IPS DF 6.9 (cell line): ENCODE measurements at regions not wholly inside any gene's neighbourhood (a gene's known extent, or its start where the extent isn't known, plus 50 kb on each side); places are given as distances from the start of the nearest gene placed in this dataset.

ENCODE experiments used
- DNase-seq: peaks from one replicate; pipeline ENCODE4 v3.0.0-alpha.2; 2013; ENCODE audit warnings: low read depth, low spot score
- H3K27ac ChIP-seq: one replicate; pipeline ENCODE4 v1.5.1; 2013; ENCODE audit warnings: low read length, control low read depth
- H3K27me3 ChIP-seq: 2 replicates; pipeline ENCODE4 v1.6.1; 2013; ENCODE audit warnings: mild to moderate bottlenecking, low read length; ENCODE audit not compliant: control insufficient read depth, insufficient read depth
- H3K36me3 ChIP-seq: 2 replicates; pipeline ENCODE4 v1.6.1; 2013; ENCODE audit warnings: low read length; ENCODE audit not compliant: control insufficient read depth, insufficient read depth
- H3K4me1 ChIP-seq: 2 replicates; pipeline ENCODE4 v1.6.1; 2013; ENCODE audit warnings: low read length; ENCODE audit not compliant: control insufficient read depth, insufficient read depth
- H3K4me3 ChIP-seq: 2 replicates; pipeline ENCODE4 v1.5.1; 2013; ENCODE audit warnings: mild to moderate bottlenecking, low read length
- H3K9me3 ChIP-seq: 2 replicates; pipeline ENCODE4 v1.6.1; 2013; ENCODE audit warnings: low read length, inconsistent platforms; ENCODE audit not compliant: control insufficient read depth, insufficient read depth
- WGBS: extraction: QIAGEN DNeasy Blood & Tissue Kit; methylation state at CpG from one replicate; pipeline ENCODE4 v1.1.7; 2013; ENCODE audit warnings: mixed read lengths, missing lambda C conversion rate; ENCODE audit not compliant: insufficient read length, insufficient coverage; 5-methylcytosine and 5-hydroxymethylcytosine counted together

DNA sequence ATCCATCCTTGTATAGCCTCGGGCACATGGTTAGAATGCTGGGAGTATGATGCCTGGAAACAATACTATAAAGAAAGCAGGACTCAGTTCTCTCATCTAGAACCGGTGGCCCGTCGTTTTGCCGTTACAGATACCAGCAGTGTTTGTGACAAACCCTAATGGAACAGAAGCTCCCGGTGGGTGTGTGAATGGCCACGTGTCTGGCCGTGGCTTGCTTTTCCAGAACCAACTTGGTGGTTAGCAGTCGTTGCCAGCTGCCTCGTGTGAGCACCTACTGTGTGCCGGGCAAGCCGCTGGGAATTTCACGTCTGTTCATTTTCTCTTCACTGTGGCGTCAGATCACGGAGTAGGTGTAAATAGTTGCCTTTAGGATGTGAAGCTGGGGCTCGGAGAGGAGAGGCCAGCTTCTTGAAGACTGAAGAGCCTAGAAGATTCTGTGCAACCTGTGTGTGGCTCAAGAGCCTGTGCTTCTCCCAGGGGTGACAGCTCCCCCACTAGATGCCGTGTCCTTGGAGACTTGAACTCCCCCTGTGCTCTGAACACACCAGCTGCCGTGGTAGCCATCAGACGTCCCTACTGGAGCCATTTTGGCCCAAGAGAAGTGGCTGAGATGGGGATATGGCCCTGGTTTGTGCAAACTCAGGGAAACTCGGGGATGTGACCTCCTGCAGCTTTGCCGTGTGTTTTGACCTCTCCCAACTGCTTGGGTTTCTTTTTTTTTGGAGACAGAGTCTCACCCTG is 57.5 kb upstream of the PPARA start:
- WGBS, result no CpG with 5 or more reads among the region's 21 CpGs
- Histone ChIP-seq H3K4me1 (no peaks in the 10 kb centered on the region), H3K9me3 (no peaks in the 10 kb centered on the region), H3K4me3 (no peak overlapping the region), H3K36me3 (0 out of 2 replicates have a peak, but pooled peaks cover 2% of the 10 kb centered on the region), H3K27me3 (no peaks in the 10 kb centered on the region), H3K27ac (no peak overlapping the region)
- no peak for DNase-seq

DNA sequence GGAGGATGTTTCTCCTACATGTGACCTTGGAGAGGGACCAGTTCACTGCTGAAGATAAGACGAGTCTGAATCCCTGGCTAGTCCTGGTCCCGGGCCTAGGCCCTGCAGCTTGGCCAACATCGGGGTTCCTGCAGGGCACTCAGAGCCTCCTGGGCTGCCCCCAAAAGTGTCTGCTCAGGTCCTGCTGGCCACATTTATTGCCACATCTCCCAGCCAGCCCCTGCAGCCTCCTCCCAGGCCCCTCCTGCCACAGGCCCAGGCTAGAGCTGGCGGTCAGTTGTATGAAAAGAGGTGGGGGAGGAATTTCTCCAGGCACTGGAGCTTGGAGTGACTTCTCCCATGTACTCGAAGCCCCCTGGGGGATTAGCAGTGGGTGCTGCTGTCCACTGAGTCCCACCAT is 56.5 kb upstream of the PPARA start:
- H3K4me3 ChIP-seq, result no peak overlapping the region
- no peaks in the 10 kb centered on the region for H3K9me3 ChIP-seq
- WGBS, result no CpG with 5 or more reads among the region's 5 CpGs
- DNase-seq, result no peak
- no peak overlapping the region for H3K27ac ChIP-seq
- 0 out of 2 replicates have a peak, but pooled peaks cover 2% of the 10 kb centered on the region for H3K36me3 ChIP-seq
- no peaks in the 10 kb centered on the region for H3K4me1 ChIP-seq
- H3K27me3 ChIP-seq, result no peaks in the 10 kb centered on the region

DNA sequence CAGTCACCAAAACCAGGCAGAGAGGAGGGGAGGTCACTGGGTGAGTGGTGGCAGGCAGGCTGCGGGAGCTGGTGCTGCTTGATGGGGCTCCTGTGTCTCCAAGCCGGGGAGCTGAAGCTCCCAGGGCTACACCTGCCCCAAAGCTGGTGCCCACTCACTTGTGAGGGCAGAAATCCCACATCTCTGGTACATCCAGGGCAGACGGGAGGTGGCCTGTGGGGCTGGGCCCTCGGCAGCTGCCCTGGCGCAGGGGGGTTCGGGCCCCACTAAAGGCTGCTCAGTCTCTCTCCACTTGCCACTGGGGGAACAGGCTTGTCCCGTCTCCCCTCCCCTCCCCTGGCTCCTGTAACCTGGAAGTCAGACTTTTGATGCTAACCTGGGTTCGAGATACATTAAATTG is 55.6 kb upstream of the PPARA start:
- Histone ChIP-seq H3K9me3 (no peaks in the 10 kb centered on the region), H3K27me3 (no peaks in the 10 kb centered on the region), H3K4me3 (no peak overlapping the region), H3K36me3 (peaks cover 5% of the 10 kb centered on the region; the same call in 1 of the 2 replicates), H3K27ac (no peak overlapping the region), H3K4me1 (no peaks in the 10 kb centered on the region)
- WGBS, result no CpG with 5 or more reads among the region's 8 CpGs
- DNase-seq, result no peak

DNA sequence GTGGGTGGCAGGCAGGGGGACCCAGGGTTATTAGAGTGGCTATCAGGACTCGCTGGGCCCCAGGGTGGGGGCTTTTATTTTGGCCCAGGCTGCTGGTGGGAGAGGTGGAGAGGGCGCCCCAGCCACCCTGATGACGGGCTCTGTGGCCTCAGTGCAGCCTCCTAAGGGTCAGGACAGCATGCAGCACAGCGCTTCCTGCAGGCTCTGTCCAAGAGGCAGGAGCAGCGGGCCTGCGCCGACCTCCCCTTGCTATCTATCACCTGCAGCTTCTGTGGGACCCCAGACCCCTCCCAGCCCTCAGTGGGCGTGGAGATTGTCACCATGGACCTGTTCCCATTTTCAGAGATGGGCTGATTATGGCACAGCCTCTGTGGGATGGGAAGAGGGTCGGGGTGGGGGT is 54.3 kb upstream of the PPARA start:
- no peak overlapping the region for H3K4me3 ChIP-seq
- peaks cover 2% of the 10 kb centered on the region; the same call in 1 of the 2 replicates for H3K36me3 ChIP-seq
- H3K9me3 ChIP-seq, result no peaks in the 10 kb centered on the region
- no CpG with 5 or more reads among the region's 9 CpGs for WGBS
- no peaks in the 10 kb centered on the region for H3K4me1 ChIP-seq
- DNase-seq, result no peak
- H3K27ac ChIP-seq, result no peak overlapping the region
- no peaks in the 10 kb centered on the region for H3K27me3 ChIP-seq

DNA sequence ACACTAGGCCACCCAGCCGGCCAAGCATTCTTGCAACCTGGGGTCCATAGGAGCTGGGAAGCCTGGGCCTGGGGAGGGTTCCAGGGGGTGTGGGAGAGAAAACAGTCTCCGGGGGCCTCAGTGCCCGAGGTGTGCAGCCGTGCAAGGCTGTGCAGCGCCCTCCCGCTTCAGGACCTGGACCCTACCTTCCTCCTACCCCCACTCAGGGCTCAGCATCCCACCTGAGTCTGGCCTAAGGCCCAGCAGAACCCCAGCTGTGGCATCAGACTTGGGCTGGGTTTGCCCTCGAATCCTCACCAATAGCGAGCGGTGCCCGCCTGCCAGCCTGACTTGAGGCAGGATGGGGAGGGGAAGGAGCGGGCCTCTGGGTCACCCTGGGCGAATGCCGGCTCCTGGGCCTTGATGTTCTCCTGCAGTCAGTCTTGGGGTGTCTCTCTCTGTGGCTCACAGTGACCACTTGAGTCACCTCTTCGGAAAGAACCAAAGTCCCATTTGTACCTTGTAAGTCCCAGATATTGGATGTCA is 53.6 kb upstream of the PPARA start:
- WGBS, result no CpG with 5 or more reads among the region's 14 CpGs
- H3K27ac ChIP-seq, result no peak overlapping the region
- no peak overlapping the region for H3K4me3 ChIP-seq
- no peaks in the 10 kb centered on the region for H3K4me1 ChIP-seq
- peaks cover 2% of the 10 kb centered on the region; the same call in 1 of the 2 replicates for H3K36me3 ChIP-seq
- DNase-seq, result no peak
- no peaks in the 10 kb centered on the region for H3K9me3 ChIP-seq
- H3K27me3 ChIP-seq, result no peaks in the 10 kb centered on the region

DNA sequence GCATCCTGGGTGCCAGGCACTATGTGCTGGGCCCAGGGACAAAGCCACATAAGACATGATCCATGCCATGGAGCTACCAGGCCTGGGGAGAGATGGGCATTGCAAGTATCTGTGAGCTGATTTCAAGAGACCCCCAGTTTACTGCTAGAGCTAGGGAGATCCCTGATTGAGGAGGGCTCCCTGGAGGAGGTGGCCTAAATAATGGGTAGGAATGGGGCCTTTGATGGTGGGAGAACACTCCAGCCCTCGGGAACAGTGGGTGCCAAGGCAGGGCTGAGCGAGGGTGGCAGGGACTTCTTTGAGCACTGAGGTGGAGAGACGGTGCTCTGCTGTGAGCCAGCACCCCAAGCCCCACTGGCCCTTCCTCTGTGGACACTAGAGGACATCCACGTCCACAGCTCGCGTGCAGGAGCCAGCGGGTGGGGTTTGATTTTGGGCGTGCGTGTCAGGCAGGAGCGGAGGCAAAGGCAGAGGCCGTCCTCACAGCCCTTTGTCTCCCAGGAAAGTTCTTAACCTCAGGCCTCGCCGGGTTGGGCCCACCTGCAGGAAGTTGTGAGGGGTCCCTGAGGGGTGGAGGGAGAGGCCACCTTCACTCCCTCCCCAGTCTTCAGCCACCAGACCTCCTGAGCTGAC is 52.9 kb upstream of the PPARA start:
- H3K9me3 ChIP-seq, result no peaks in the 10 kb centered on the region
- H3K27me3 ChIP-seq, result no peaks in the 10 kb centered on the region
- no CpG with 5 or more reads among the region's 13 CpGs for WGBS
- no peak for DNase-seq
- no peaks in the 10 kb centered on the region for H3K4me1 ChIP-seq
- H3K36me3 ChIP-seq, result peaks cover 2% of the 10 kb centered on the region; the same call in 1 of the 2 replicates
- H3K27ac ChIP-seq, result no peak overlapping the region
- H3K4me3 ChIP-seq, result no peak overlapping the region

DNA sequence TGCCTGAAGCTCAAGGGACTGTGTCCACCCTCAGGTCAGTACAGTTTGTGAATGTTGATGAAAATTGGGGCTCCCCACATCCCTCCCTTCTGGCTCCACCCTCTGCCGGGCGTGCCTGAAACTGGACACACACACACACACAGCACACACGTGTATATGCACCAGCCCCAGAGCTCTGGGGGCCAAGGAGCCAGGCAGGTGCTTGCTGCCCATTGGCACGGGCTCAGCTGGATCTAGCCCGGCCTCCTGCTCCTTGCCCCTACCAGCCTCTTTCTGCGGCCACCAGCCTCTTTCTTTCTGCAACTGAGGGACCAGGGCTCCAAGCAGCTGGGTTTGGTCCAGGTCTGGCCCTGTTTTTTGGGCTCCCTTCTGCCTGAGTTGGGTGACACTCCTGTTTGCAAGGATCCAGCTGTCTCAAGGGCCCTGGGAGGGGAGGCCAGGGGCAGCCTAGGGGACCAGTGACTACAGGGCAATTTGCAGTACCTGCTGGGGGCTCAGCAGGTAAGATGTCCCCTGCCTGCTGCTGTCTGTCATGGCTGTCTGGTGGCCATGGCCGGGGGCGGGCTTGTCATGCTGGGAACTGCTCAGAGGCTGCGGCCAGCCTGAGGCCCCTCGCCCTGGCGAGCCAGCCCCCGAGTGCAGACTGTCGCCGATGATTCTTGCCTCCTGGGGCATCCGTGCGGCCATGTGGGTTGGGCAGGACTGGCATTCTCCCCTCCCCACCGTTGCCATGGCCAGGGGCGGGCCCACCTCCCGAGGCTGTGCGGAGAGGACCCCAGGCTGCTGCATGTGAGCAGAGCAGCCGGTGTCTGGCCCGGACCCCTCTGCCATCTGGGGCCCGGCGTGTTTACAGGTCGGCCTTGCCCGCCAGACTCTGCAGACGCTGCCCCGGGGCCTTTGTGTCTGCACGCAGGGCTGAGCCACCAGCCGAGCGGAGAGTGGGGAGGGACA is 51.5 kb upstream of the PPARA start:
- Histone ChIP-seq H3K4me3 (no peak overlapping the region), H3K27me3 (no peaks in the 10 kb centered on the region), H3K9me3 (no peaks in the 10 kb centered on the region), H3K4me1 (no peaks in the 10 kb centered on the region), H3K27ac (no peak overlapping the region), H3K36me3 (peaks cover 2% of the 10 kb centered on the region; the same call in 1 of the 2 replicates)
- no peak for DNase-seq
- WGBS, result no CpG with 5 or more reads among the region's 31 CpGs

DNA sequence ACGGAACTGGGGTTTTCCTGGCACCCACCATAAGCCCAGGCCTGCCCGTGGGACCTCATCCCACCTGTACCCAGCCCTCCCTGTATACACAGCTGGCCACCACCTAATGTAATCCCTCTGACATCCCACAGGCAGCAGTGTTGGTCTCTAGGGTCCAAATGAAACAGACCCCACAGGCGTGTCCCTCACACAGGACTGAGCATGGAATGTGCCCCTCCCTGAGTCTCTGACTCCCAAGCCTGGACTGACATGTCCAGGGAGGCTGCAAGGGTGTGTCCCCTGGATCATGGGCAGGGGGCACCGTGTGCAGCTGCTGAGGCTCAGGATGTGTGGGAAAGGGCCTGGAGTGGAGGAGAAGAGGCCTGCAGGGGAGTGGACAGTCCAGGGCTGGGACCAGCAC is 50.6 kb upstream of the PPARA start:
- H3K36me3 ChIP-seq, result peaks cover 2% of the 10 kb centered on the region; the same call in 1 of the 2 replicates
- H3K4me1 ChIP-seq, result no peaks in the 10 kb centered on the region; the same call in 1 of the 2 replicates
- no CpG with 5 or more reads among the region's 4 CpGs for WGBS
- H3K9me3 ChIP-seq, result no peaks in the 10 kb centered on the region
- DNase-seq, result no peak
- no peak overlapping the region for H3K4me3 ChIP-seq
- no peak overlapping the region for H3K27ac ChIP-seq
- H3K27me3 ChIP-seq, result no peaks in the 10 kb centered on the region

DNA sequence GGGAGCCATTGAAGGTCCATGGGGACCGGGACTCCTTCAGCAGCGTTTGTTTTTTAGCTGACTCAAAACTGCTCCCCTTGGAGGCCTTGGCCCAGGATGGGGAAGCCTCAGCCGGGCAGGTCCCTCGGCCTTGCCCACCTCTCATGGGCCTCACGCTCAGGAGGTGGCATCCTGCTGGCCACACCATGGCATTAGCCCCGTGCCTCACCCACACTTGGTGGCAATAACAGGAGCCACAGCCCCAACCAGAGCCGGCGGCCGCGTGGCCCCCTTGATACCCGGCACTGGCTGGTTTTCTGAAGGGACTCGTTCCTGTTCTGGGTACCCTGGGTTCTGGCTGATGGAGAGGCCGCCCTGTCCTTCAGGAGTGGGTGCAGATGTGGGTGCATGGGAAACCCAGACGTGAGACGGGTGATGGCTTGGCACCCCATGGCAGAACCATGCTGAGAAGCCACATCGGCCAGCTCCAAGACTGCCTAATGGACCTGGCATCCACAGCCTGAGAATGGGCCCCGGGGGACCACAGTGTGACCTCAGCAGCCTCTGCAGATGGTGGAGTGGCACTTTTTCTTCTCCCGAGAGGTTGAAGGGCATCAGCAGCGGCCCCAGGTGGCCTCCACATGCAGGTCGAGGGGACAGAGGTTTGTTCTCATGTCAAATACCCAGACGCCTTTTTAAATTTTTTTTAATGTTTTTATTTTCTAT is 49.8 kb upstream of the PPARA start:
- H3K9me3 ChIP-seq, result no peaks in the 10 kb centered on the region
- no peaks in the 10 kb centered on the region; the same call in 1 of the 2 replicates for H3K4me1 ChIP-seq
- DNase-seq, result no peak
- peaks cover 2% of the 10 kb centered on the region; the same call in 1 of the 2 replicates for H3K36me3 ChIP-seq
- no peak overlapping the region for H3K4me3 ChIP-seq
- no peak overlapping the region for H3K27ac ChIP-seq
- WGBS, result no CpG with 5 or more reads among the region's 21 CpGs
- no peaks in the 10 kb centered on the region for H3K27me3 ChIP-seq
